DND-41 (cell line): ENCODE measurements at regions not wholly inside any gene's neighbourhood (a gene's known extent, or its start where the extent isn't known, plus 50 kb on each side); places are given as distances from the start of the nearest gene placed in this dataset.

Experiments used
- EZH2 ChIP-seq: IDR thresholded peaks from 3 replicates; pipeline ENCODE4 v1.6.1; 2012; ENCODE audit warnings: borderline replicate concordance, low read depth, mild to moderate bottlenecking, moderate library complexity, low read length, inconsistent platforms; ENCODE audit not compliant: severe bottlenecking
- TF ChIP-seq, protein P1 (sequence below): IDR thresholded peaks from 2 replicates; pipeline ENCODE4 v1.5.1; 2012; ENCODE audit warnings: borderline replicate concordance, low read length, moderate library complexity, mild to moderate bottlenecking; ENCODE audit not compliant: poor library complexity, severe bottlenecking; ENCODE audit errors: extremely low read depth

DNA sequence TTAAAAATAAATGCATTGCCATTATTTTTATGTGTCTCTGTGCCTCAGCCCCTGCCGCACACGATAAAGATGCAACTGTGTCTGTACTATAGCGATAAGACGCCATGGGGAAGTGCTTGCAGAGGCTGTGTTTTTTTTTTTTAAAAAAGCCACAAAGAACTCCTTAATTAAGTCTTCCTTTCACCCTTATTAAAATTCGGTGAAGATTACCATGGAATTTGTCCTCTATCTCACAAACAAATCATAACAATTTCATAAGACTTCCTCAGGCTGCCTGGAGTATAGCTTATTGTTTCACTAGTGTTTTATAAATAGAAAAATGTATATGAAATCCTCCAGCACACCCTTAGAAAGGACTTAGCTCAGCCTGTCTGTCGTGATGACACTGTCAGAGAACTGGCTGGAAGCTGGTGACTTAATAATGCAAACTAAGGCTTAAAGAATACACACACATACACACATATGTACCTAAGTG, 374.8 kb upstream of the SLCO3A1 start:
- TF ChIP-seq, protein P1, sequence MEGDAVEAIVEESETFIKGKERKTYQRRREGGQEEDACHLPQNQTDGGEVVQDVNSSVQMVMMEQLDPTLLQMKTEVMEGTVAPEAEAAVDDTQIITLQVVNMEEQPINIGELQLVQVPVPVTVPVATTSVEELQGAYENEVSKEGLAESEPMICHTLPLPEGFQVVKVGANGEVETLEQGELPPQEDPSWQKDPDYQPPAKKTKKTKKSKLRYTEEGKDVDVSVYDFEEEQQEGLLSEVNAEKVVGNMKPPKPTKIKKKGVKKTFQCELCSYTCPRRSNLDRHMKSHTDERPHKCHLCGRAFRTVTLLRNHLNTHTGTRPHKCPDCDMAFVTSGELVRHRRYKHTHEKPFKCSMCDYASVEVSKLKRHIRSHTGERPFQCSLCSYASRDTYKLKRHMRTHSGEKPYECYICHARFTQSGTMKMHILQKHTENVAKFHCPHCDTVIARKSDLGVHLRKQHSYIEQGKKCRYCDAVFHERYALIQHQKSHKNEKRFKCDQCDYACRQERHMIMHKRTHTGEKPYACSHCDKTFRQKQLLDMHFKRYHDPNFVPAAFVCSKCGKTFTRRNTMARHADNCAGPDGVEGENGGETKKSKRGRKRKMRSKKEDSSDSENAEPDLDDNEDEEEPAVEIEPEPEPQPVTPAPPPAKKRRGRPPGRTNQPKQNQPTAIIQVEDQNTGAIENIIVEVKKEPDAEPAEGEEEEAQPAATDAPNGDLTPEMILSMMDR: no peak
- TF ChIP-seq EZH2: no peak
